HS-27A (cell line): ENCODE measurements at regions not wholly inside any gene's neighbourhood (a gene's known extent, or its start where the extent isn't known, plus 50 kb on each side); places are given as distances from the start of the nearest gene placed in this dataset.
"Not testable (repeated sequence)": the region's sequence is repeated elsewhere in the genome, so short reads cannot be mapped to it uniquely, and the experiment has no call there.

ENCODE experiments used
- DNase-seq: peaks from one replicate; pipeline ENCODE4 v3.0.0-alpha.2; 2012; ENCODE audit warnings: low read depth, missing footprints

GRCh38 chr6:97347111-97347510, 64.1 kb upstream of the MMS22L start:
- no peak for DNase-seq

GRCh38 chr6:97361286-97361685, 78.3 kb upstream of the MMS22L start:
- DNase-seq, result no peak

GRCh38 chr6:97364327-97364726, 81.3 kb upstream of the MMS22L start:
- no peak for DNase-seq

GRCh38 chr6:97382071-97382470, 99.1 kb upstream of the MMS22L start:
- not testable (repeated sequence) for DNase-seq

GRCh38 chr6:97392735-97393134, 109.7 kb upstream of the MMS22L start:
- DNase-seq, result no peak

- DNase-seq, result peak; percentile 15
Measured at GRCh38 chr6:97394160-97394748, 111.2 kb upstream of the MMS22L start.

- DNase-seq, result no peak
Measured at GRCh38 chr6:97396880-97397279, 113.9 kb upstream of the MMS22L start.

GRCh38 chr6:97399208-97399607, 116.2 kb upstream of the MMS22L start:
- no peak for DNase-seq

GRCh38 chr6:97401533-97401932, 118.5 kb upstream of the MMS22L start:
- DNase-seq, result no peak

GRCh38 chr6:97405818-97406409, 122.9 kb upstream of the MMS22L start:
- no peak for DNase-seq

GRCh38 chr6:97406633-97407032, 123.6 kb upstream of the MMS22L start:
- DNase-seq, result no peak

GRCh38 chr6:97411610-97412009, 128.6 kb upstream of the MMS22L start:
- no peak for DNase-seq

- DNase-seq, result no peak
Measured at GRCh38 chr6:97412511-97412910, 129.5 kb upstream of the MMS22L start.

- DNase-seq, result no peak
Measured at GRCh38 chr6:97422171-97422570, 139.2 kb upstream of the MMS22L start.

- no peak for DNase-seq
Measured at GRCh38 chr6:97423190-97423589, 140.2 kb upstream of the MMS22L start.

GRCh38 chr6:97427648-97428047, 144.6 kb upstream of the MMS22L start:
- no peak for DNase-seq

GRCh38 chr6:97437087-97437486, 154.1 kb upstream of the MMS22L start:
- no peak for DNase-seq

- DNase-seq, result no peak
Measured at GRCh38 chr6:97438011-97438671, 155.1 kb upstream of the MMS22L start.

- DNase-seq, result no peak
Measured at GRCh38 chr6:97440590-97441176, 157.7 kb upstream of the MMS22L start.

- no peak for DNase-seq
Measured at GRCh38 chr6:97443408-97444080, 160.5 kb upstream of the MMS22L start.

- no peak for DNase-seq
Measured at GRCh38 chr6:97445407-97445806, 162.4 kb upstream of the MMS22L start.

GRCh38 chr6:97449444-97449966, 166.5 kb upstream of the MMS22L start:
- no peak for DNase-seq
